ENCODE measurements at regions not wholly inside any gene's neighbourhood (a gene's known extent, or its start where the extent isn't known, plus 50 kb on each side); places are given as distances from the start of the nearest gene placed in this dataset.

GRCh38 chr12:85679296-85679695, 156.9 kb downstream of the RASSF9 start:
- TF ChIP-seq MAX (IDR thresholded peaks at IDR 0.05) (no peak), ATF2 (IDR thresholded peaks at IDR 0.05; ENCODE audit: low read length) (no peak), CBX8 (IDR thresholded peaks at IDR 0.05; ENCODE audit: borderline replicate concordance, low read depth, low read length) (no peak), EP300 (IDR thresholded peaks at IDR 0.05; ENCODE audit: borderline replicate concordance in 1 of 2, low read depth in 2 of 2, low read length in 2 of 2) (no peak), CTCF (IDR thresholded peaks at IDR 0.05; ENCODE audit: control extremely low read depth in 1 of 3, insufficient read depth in 1 of 3, low read depth in 1 of 3, low read length in 3 of 3) (no peak), NANOG (IDR thresholded peaks at IDR 0.05; ENCODE audit: insufficient read depth, low read depth, low read length, poor library complexity, severe bottlenecking) (no peak)
